Spleen (tissue), 7 donors: ENCODE measurements at regions not wholly inside any gene's neighbourhood (a gene's known extent, or its start where the extent isn't known, plus 50 kb on each side); places are given as distances from the start of the nearest gene placed in this dataset.

Experiments used
- CTCF ChIP-seq, 11 experiments: fragments of 200-600 bp in 7 of 11; fragments of 450-650 bp in 4 of 11; sonication (generic) in 4 of 11; IDR thresholded peaks in 8 of 11; conservative IDR thresholded peaks in 3 of 11; 1 replicate in 7 of 11; 2 replicates in 4 of 11; pipeline versions ENCODE4 v1.4.0 to v1.8.0; 2016 to 2021; ENCODE audit warnings: antibody characterized with exemption in 11 of 11, inconsistent platforms in 4 of 11, mild to moderate bottlenecking in 1 of 11
- POLR2A ChIP-seq, 3 donors: fragments of 450-650 bp; IDR thresholded peaks; one replicate each; pipeline ENCODE4 v1.5.1; 2017; ENCODE audit warnings: antibody characterized with exemption in 3 of 3, mild to moderate bottlenecking in 1 of 3
- donor health status: DM: no; HTN: no; CAD: no; lungs with moderate emphysema.
- donor health status: DM: no; HTN: no; CAD: no.
- donor health status: DM: no; HTN: no; CAD: no.

GRCh38 chr20:11371831-11372230, 545.9 kb upstream of the BTBD3 start:
- no peak for TF ChIP-seq POLR2A (IDR thresholded peaks at IDR 0.05)
- TF ChIP-seq CTCF (IDR thresholded peaks at IDR 0.05 in 8 of 11, conservative IDR thresholded peaks at IDR 0.05 in 3 of 11): no peak
